ENCODE measurements at regions not wholly inside any gene's neighbourhood (a gene's known extent, or its start where the extent isn't known, plus 50 kb on each side); places are given as distances from the start of the nearest gene placed in this dataset.

GRCh38 chr7:106959753-106960152, 84.8 kb upstream of the PRKAR2B start:
- TF ChIP-seq POLR2AphosphoS5 (IDR thresholded peaks at IDR 0.05) (no peak), EP300 (IDR thresholded peaks at IDR 0.05) (no peak), CTCF (IDR thresholded peaks at IDR 0.05) (no peak), POLR2A (IDR thresholded peaks at IDR 0.05) (no peak)

All from stomach (tissue), 4 donors.